ENCODE measurements at regions not wholly inside any gene's neighbourhood (a gene's known extent, or its start where the extent isn't known, plus 50 kb on each side); places are given as distances from the start of the nearest gene placed in this dataset.
"Not testable (repeated sequence)": the region's sequence is repeated elsewhere in the genome, so short reads cannot be mapped to it uniquely, and the experiment has no call there.

- no peak for DNase-seq (ENCODE audit: low read depth)
These were observed 88.7 kb upstream of the XPO1 start for GRCh38 chr2:61626827-61627226.

- DNase-seq (ENCODE audit: low read depth) = no peak
These were observed 85.6 kb upstream of the XPO1 start for GRCh38 chr2:61623747-61624146.

GRCh38 chr2:61620244-61621159 lies 82.3 kb upstream of the XPO1 start:
- DNase-seq (ENCODE audit: low read depth) = no peak

GRCh38 chr2:61619561-61619960 lies 81.4 kb upstream of the XPO1 start:
- no peak for DNase-seq (ENCODE audit: low read depth)

- no peak for DNase-seq (ENCODE audit: low read depth)
These were observed 79.5 kb upstream of the XPO1 start for GRCh38 chr2:61617610-61618009.

GRCh38 chr2:61605245-61605644 lies 67.1 kb upstream of the XPO1 start:
- no peak for DNase-seq (ENCODE audit: low read depth)

- DNase-seq (ENCODE audit: low read depth) = no peak
These were observed 66.3 kb upstream of the XPO1 start for GRCh38 chr2:61604433-61604832.

GRCh38 chr2:61598515-61599156 lies 60.5 kb upstream of the XPO1 start:
- not testable (repeated sequence) for DNase-seq (ENCODE audit: low read depth)

GRCh38 chr2:61597300-61598289 lies 59.4 kb upstream of the XPO1 start:
- no peak for DNase-seq (ENCODE audit: low read depth)

- DNase-seq (ENCODE audit: low read depth) = not testable (repeated sequence)
These were observed 56.0 kb upstream of the XPO1 start for GRCh38 chr2:61594201-61594600.

- DNase-seq (ENCODE audit: low read depth) = not testable (repeated sequence)
These were observed 55.5 kb upstream of the XPO1 start for GRCh38 chr2:61593648-61594047.

- no peak for DNase-seq (ENCODE audit: low read depth)
These were observed 52.1 kb upstream of the XPO1 start for GRCh38 chr2:61590214-61590613.

- DNase-seq (ENCODE audit: low read depth) = no peak
These were observed 50.4 kb upstream of the XPO1 start for GRCh38 chr2:61588566-61588965.
